SU-DHL-6 (cell line): ENCODE measurements at regions not wholly inside any gene's neighbourhood (a gene's known extent, or its start where the extent isn't known, plus 50 kb on each side); places are given as distances from the start of the nearest gene placed in this dataset.

ENCODE experiments used
- H2AFZ ChIP-seq: fragments of 200-600 bp; sonication (generic); 2 replicates; pipeline ENCODE4 v1.6.1; 2014; ENCODE audit warnings: low read depth, mild to moderate bottlenecking, moderate library complexity, mixed read lengths, antibody characterized with exemption, low read length; ENCODE audit not compliant: severe bottlenecking
- H3F3A ChIP-seq: fragments of 200-600 bp; shearing (Covaris generic); 2 replicates; pipeline ENCODE4 v1.6.0; 2016; ENCODE audit warnings: antibody characterized with exemption, mild to moderate bottlenecking; ENCODE audit not compliant: insufficient read depth
- H3K27ac ChIP-seq: fragments of 200-600 bp; sonication (generic); 2 replicates; pipeline ENCODE4 v1.5.1; 2016; ENCODE audit warnings: low read depth, mild to moderate bottlenecking, low read length, moderate library complexity, mixed read lengths
- H3K27me3 ChIP-seq: fragments of 200-600 bp; sonication (generic), shearing (Covaris generic); 2 replicates; pipeline ENCODE4 v1.6.0; 2014; ENCODE audit warnings: mild to moderate bottlenecking, low read length
- H3K36me3 ChIP-seq: fragments of 200-600 bp; sonication (generic); 2 replicates; pipeline ENCODE4 v1.6.1; 2014; ENCODE audit warnings: mild to moderate bottlenecking, low read length, mixed read lengths
- H3K4me2 ChIP-seq: fragments of 300-600, 200-600 bp; shearing (Covaris generic), sonication (generic); 2 replicates; pipeline ENCODE4 v1.6.0; 2014; ENCODE audit warnings: low read length, low read depth, mild to moderate bottlenecking; ENCODE audit not compliant: poor library complexity, severe bottlenecking
- H3K4me3 ChIP-seq: fragments of 200-600 bp; sonication (generic); 2 replicates; pipeline ENCODE4 v1.5.1; 2014; ENCODE audit warnings: antibody characterized with exemption, low read length, mild to moderate bottlenecking, mixed read lengths; ENCODE audit not compliant: insufficient read depth, poor library complexity, severe bottlenecking
- H3K79me2 ChIP-seq: fragments of 200-600 bp; sonication (generic); 2 replicates; pipeline ENCODE4 v1.6.1; 2014; ENCODE audit warnings: mild to moderate bottlenecking, low read length, moderate library complexity; ENCODE audit not compliant: insufficient read depth
- H3K9ac ChIP-seq: fragments of 200-600 bp; sonication (generic); 2 replicates; pipeline ENCODE4 v1.7.0; 2014; ENCODE audit warnings: mild to moderate bottlenecking, low read length
- H3K9me2 ChIP-seq: fragments of 200-600 bp; sonication (generic); replicated peaks from 2 replicates; pipeline ENCODE4 v1.6.1; 2014; ENCODE audit warnings: low read length; ENCODE audit not compliant: insufficient read depth
- H3K9me3 ChIP-seq: fragments of 200-600 bp; sonication (generic); 2 replicates; pipeline ENCODE4 v1.6.1; 2014; ENCODE audit warnings: low read length, mixed read lengths; ENCODE audit not compliant: insufficient read depth
- H4K20me1 ChIP-seq: fragments of 200-600 bp; sonication (generic); 2 replicates; pipeline ENCODE4 v1.6.1; 2014; ENCODE audit warnings: low read depth, mild to moderate bottlenecking, antibody characterized with exemption, low read length, moderate library complexity, mixed read lengths
- EZH2phosphoT487 ChIP-seq: fragments of 200-600 bp; sonication (generic), shearing (Covaris generic); conservative IDR thresholded peaks from 2 replicates; pipeline ENCODE4 v1.6.1; 2018; ENCODE audit warnings: mild to moderate bottlenecking, antibody characterized with exemption, low read length, moderate library complexity, mixed read lengths
- TF ChIP-seq, protein P1 (sequence below): fragments of 200-600 bp; sonication (generic); IDR thresholded peaks from one replicate; pipeline ENCODE4 v1.5.1; 2017; ENCODE audit warnings: antibody characterized with exemption, mild to moderate bottlenecking, low read length, moderate library complexity; ENCODE audit not compliant: insufficient read depth, poor library complexity, severe bottlenecking

DNA sequence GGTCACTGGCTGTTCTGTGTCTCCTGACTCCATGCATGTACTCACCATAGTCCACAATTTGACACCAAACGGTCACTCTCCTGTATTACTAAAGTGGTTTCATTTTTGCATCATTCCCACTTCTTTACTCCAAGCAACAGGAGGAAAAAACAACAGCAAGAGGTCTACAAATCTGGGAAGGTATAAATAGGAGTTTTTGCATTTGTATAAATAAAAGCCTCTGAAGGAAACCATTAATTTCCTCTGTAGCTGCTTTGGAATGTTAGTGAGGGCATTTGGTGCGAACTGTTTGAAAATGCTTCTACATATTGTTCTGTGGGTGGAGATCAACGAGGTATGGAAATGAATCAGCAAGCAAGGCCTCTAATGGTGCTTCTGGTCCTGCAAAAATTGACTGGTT, 148.5 kb upstream of the DLX2 start:
- H3K36me3 ChIP-seq: no peaks in the 10 kb centered on the region
- no peaks in the 10 kb centered on the region for H3K27me3 ChIP-seq
- no peaks in the 10 kb centered on the region for H3F3A ChIP-seq
- H3K9me3 ChIP-seq: no peaks in the 10 kb centered on the region
- no peak overlapping the region for H3K4me3 ChIP-seq
- no peak overlapping the region for H3K27ac ChIP-seq
- H3K9ac ChIP-seq: no peak overlapping the region
- H3K9me2 ChIP-seq: no peaks in the 10 kb centered on the region
- no peaks in the 10 kb centered on the region for H4K20me1 ChIP-seq
- H3K79me2 ChIP-seq: no peaks in the 10 kb centered on the region
- no peak overlapping the region for H3K4me2 ChIP-seq
- TF ChIP-seq, protein P1, sequence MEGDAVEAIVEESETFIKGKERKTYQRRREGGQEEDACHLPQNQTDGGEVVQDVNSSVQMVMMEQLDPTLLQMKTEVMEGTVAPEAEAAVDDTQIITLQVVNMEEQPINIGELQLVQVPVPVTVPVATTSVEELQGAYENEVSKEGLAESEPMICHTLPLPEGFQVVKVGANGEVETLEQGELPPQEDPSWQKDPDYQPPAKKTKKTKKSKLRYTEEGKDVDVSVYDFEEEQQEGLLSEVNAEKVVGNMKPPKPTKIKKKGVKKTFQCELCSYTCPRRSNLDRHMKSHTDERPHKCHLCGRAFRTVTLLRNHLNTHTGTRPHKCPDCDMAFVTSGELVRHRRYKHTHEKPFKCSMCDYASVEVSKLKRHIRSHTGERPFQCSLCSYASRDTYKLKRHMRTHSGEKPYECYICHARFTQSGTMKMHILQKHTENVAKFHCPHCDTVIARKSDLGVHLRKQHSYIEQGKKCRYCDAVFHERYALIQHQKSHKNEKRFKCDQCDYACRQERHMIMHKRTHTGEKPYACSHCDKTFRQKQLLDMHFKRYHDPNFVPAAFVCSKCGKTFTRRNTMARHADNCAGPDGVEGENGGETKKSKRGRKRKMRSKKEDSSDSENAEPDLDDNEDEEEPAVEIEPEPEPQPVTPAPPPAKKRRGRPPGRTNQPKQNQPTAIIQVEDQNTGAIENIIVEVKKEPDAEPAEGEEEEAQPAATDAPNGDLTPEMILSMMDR: no peak
- no peak for TF ChIP-seq EZH2phosphoT487
- no peak overlapping the region for H2AFZ ChIP-seq

DNA sequence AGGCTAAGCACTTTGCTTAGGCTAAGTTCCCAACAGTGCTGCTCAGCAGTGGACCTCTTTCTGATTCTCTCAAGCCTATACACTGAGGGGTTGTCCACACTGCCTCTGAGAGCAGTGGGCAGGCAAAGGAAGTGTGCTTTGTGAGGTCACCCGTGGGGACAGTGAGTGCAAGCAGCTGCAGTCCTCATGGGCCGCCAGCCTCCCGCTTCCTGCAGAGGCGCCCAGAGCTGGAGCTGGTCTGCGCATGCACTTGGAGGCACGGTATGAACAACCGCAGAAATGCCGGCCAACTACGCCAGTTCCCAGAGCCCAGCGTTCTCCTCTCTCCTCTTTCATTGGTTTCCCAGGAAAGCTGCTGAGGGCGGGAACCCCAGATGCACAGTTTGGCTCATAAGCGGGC, 149.5 kb upstream of the DLX2 start:
- Histone ChIP-seq H3K79me2 (no peaks in the 10 kb centered on the region), H3K27me3 (no peaks in the 10 kb centered on the region), H2AFZ (no peak overlapping the region), H4K20me1 (no peaks in the 10 kb centered on the region), H3K9ac (no peak overlapping the region), H3K4me3 (no peak overlapping the region), H3K9me3 (no peaks in the 10 kb centered on the region), H3K27ac (no peak overlapping the region), H3K4me2 (no peak overlapping the region), H3K36me3 (no peaks in the 10 kb centered on the region), H3K9me2 (no peaks in the 10 kb centered on the region), H3F3A (no peaks in the 10 kb centered on the region)
- TF ChIP-seq EZH2phosphoT487: no peak
- TF ChIP-seq, protein P1: no peak

DNA sequence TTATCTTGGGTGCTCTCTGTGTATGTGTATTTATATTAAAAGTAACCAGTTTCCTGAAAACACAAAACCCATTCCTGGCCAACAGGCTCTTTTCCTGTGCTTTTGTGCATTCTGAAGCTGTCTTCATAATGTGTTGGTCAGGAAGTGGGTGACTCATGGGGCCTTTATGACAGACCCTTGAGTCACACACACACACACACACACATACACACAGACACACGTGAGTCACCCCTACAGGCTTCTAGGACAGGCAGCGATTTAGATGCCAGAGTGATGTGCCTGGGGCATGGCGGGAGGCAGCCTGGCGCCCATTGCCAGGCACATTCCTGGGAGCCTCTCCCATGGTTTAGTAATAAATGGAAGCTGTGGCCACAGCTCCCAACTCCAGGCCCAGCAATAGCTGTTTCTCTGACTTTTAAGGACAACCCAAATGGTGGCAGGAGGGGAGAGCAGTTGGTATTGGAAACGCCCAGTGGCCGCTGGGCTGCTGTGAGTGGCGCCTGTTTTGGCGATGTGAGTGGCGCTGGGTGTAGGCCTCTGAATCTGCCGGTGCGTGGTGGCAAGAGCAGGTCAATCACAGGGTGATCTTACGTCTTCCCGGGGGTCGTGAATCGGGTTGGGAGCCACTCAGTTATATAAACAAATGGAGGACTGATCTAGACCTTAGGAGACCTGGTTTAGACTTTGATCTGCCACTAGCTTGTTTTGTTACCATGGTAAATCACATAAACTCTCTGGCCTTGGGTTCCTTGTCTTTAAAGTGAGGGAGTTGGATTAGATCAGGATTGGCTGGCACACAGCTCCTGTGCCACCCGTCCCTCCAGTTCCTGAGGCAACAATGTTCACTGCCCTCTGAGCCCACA, 150.7 kb upstream of the DLX2 start:
- Histone ChIP-seq H3K9me2 (no peaks in the 10 kb centered on the region), H3K9me3 (no peaks in the 10 kb centered on the region), H3K36me3 (no peaks in the 10 kb centered on the region), H3K27me3 (no peaks in the 10 kb centered on the region), H3K79me2 (no peaks in the 10 kb centered on the region), H4K20me1 (no peaks in the 10 kb centered on the region), H3K27ac (no peak overlapping the region), H2AFZ (no peak overlapping the region), H3K4me3 (no peak overlapping the region), H3K4me2 (no peak overlapping the region), H3K9ac (no peak overlapping the region), H3F3A (no peaks in the 10 kb centered on the region)
- no peak for TF ChIP-seq EZH2phosphoT487
- TF ChIP-seq, protein P1: no peak
